ENCODE measurements at regions not wholly inside any gene's neighbourhood (a gene's known extent, or its start where the extent isn't known, plus 50 kb on each side); places are given as distances from the start of the nearest gene placed in this dataset.

GRCh38 chr5:101877451-101877850 lies 418.6 kb downstream of the SLCO4C1 start:
- no peaks in the 10 kb centered on the region for H3K36me3 Mint-ChIP-seq
- H3K27ac Mint-ChIP-seq: no peak overlapping the region
- no peak for TF ChIP-seq CTCF (IDR thresholded peaks at IDR 0.05; ENCODE audit: unreplicated experiment)
- no peaks in the 10 kb centered on the region for H3K9me3 Mint-ChIP-seq
- H3K4me3 Mint-ChIP-seq: no peak overlapping the region
- H3K4me1 Mint-ChIP-seq: peaks cover 9% of the 10 kb centered on the region
- no peaks in the 10 kb centered on the region for H3K27me3 Mint-ChIP-seq (ENCODE audit: low read depth)
- no peak for DNase-seq (ENCODE audit: low spot score in 2 of 2, unreplicated experiment in 2 of 2)

- Mint-ChIP-seq H3K4me3 (no peak overlapping the region), H3K36me3 (no peaks in the 10 kb centered on the region), H3K9me3 (peaks cover 12% of the 10 kb centered on the region), H3K27me3 (ENCODE audit: low read depth) (peaks cover 46% of the 10 kb centered on the region), H3K27ac (no peak overlapping the region), H3K4me1 (no peaks in the 10 kb centered on the region)
- no peak for DNase-seq (ENCODE audit: low spot score in 2 of 2, unreplicated experiment in 2 of 2)
- TF ChIP-seq CTCF (IDR thresholded peaks at IDR 0.05; ENCODE audit: unreplicated experiment): no peak
These were observed 429.6 kb downstream of the SLCO4C1 start for GRCh38 chr5:101866473-101866872.

- no peak overlapping the region for H3K4me3 Mint-ChIP-seq
- no peaks in the 10 kb centered on the region for H3K36me3 Mint-ChIP-seq
- peaks cover 12% of the 10 kb centered on the region for H3K9me3 Mint-ChIP-seq
- peaks cover 28% of the 10 kb centered on the region for H3K27me3 Mint-ChIP-seq (ENCODE audit: low read depth)
- DNase-seq (ENCODE audit: low spot score in 2 of 2, unreplicated experiment in 2 of 2): no peak
- no peak for TF ChIP-seq CTCF (IDR thresholded peaks at IDR 0.05; ENCODE audit: unreplicated experiment)
- no peak overlapping the region for H3K27ac Mint-ChIP-seq
- peaks cover 7% of the 10 kb centered on the region for H3K4me1 Mint-ChIP-seq
These were observed 435.5 kb downstream of the SLCO4C1 start for GRCh38 chr5:101860563-101860962.

GRCh38 chr5:101860145-101860544 lies 435.9 kb downstream of the SLCO4C1 start:
- Mint-ChIP-seq H3K27me3 (ENCODE audit: low read depth) (peaks cover 27% of the 10 kb centered on the region), H3K4me1 (peaks cover 7% of the 10 kb centered on the region), H3K27ac (no peak overlapping the region), H3K9me3 (peaks cover 8% of the 10 kb centered on the region), H3K36me3 (no peaks in the 10 kb centered on the region), H3K4me3 (no peak overlapping the region)
- TF ChIP-seq CTCF (IDR thresholded peaks at IDR 0.05; ENCODE audit: unreplicated experiment): no peak
- DNase-seq (ENCODE audit: low spot score in 2 of 2, unreplicated experiment in 2 of 2): no peak

- no peak for DNase-seq (ENCODE audit: low spot score in 2 of 2, unreplicated experiment in 2 of 2)
- Mint-ChIP-seq H3K27ac (no peak overlapping the region), H3K9me3 (no peaks in the 10 kb centered on the region), H3K4me1 (peaks cover 6% of the 10 kb centered on the region), H3K27me3 (ENCODE audit: low read depth) (peaks cover 21% of the 10 kb centered on the region), H3K4me3 (no peak overlapping the region), H3K36me3 (no peaks in the 10 kb centered on the region)
- TF ChIP-seq CTCF (IDR thresholded peaks at IDR 0.05; ENCODE audit: unreplicated experiment): no peak
These were observed 449.6 kb downstream of the SLCO4C1 start for GRCh38 chr5:101846496-101846895.

GRCh38 chr5:101843055-101843454 lies 453.0 kb downstream of the SLCO4C1 start:
- H3K27me3 Mint-ChIP-seq (ENCODE audit: low read depth): peaks cover 11% of the 10 kb centered on the region
- H3K4me1 Mint-ChIP-seq: peaks cover 14% of the 10 kb centered on the region
- H3K4me3 Mint-ChIP-seq: no peak overlapping the region
- DNase-seq (ENCODE audit: low spot score in 2 of 2, unreplicated experiment in 2 of 2): no peak
- no peaks in the 10 kb centered on the region for H3K36me3 Mint-ChIP-seq
- TF ChIP-seq CTCF (IDR thresholded peaks at IDR 0.05; ENCODE audit: unreplicated experiment): no peak
- no peak overlapping the region for H3K27ac Mint-ChIP-seq
- no peaks in the 10 kb centered on the region for H3K9me3 Mint-ChIP-seq

All from mesothelial cell of epicardium (in vitro differentiated cells).